ENCODE measurements at regions not wholly inside any gene's neighbourhood (a gene's known extent, or its start where the extent isn't known, plus 50 kb on each side); places are given as distances from the start of the nearest gene placed in this dataset.

DNA sequence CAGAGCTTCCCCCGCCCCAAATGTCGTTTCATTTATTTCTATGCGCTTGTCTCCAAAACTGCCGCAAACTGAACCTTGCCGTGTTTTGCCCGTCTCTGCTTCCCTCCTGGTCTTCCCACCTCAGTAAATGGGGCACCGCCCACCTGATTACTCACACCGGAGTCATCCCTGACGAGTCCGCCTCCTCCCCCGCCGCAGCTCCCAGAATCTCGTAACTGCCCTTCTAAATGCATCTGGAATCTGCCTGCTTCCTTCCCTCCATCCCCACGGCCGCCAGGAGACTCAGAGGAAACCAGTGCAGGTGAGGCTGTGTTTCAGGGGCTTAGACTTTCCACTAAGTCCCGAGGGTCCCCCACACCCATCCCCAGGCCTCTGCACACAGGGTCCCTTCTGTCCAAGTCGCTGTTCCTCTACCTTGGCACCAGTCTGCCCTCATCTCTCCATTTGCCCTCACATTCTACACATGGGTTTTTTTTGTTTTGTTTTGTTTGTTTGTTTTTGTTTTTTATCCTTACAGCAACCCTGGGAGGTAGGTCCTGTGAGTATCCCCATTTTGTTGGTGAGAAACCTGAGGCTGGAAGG, 62.6 kb upstream of the PHF21B start:
- TF ChIP-seq, protein P1, sequence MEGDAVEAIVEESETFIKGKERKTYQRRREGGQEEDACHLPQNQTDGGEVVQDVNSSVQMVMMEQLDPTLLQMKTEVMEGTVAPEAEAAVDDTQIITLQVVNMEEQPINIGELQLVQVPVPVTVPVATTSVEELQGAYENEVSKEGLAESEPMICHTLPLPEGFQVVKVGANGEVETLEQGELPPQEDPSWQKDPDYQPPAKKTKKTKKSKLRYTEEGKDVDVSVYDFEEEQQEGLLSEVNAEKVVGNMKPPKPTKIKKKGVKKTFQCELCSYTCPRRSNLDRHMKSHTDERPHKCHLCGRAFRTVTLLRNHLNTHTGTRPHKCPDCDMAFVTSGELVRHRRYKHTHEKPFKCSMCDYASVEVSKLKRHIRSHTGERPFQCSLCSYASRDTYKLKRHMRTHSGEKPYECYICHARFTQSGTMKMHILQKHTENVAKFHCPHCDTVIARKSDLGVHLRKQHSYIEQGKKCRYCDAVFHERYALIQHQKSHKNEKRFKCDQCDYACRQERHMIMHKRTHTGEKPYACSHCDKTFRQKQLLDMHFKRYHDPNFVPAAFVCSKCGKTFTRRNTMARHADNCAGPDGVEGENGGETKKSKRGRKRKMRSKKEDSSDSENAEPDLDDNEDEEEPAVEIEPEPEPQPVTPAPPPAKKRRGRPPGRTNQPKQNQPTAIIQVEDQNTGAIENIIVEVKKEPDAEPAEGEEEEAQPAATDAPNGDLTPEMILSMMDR (IDR thresholded peaks at IDR 0.05; ENCODE audit: insufficient read depth, low read length, poor library complexity, severe bottlenecking) = no peak
- no peak for TF ChIP-seq EZH2phosphoT487 (conservative IDR thresholded peaks at IDR 0.05; ENCODE audit: low read length)

All from SU-DHL-6 (cell line).